Stomach smooth muscle (tissue), 2 donors: ENCODE measurements at regions not wholly inside any gene's neighbourhood (a gene's known extent, or its start where the extent isn't known, plus 50 kb on each side); places are given as distances from the start of the nearest gene placed in this dataset.
"Not testable (repeated sequence)": the region's sequence is repeated elsewhere in the genome, so short reads cannot be mapped to it uniquely, and the experiment has no call there.

Experiments used
- H3K27ac ChIP-seq: one replicate; pipeline ENCODE4 v1.7.0; 2013; ENCODE audit warnings: mild to moderate bottlenecking, low read length, inconsistent platforms
- H3K27me3 ChIP-seq, 2 donors: one replicate each; pipeline ENCODE4 v1.7.0; 2013; ENCODE audit warnings: low read length in 2 of 2; ENCODE audit not compliant: insufficient read depth in 2 of 2, control insufficient read depth in 1 of 2
- H3K36me3 ChIP-seq, 2 donors: one replicate each; pipeline ENCODE4 v1.7.0; 2013; ENCODE audit warnings: low read length in 2 of 2; ENCODE audit not compliant: control insufficient read depth in 2 of 2, insufficient read depth in 2 of 2
- H3K4me1 ChIP-seq: one replicate; pipeline ENCODE4 v1.7.0; 2013; ENCODE audit warnings: low read length; ENCODE audit not compliant: control insufficient read depth, insufficient read depth
- H3K4me3 ChIP-seq, 2 donors: one replicate each; pipeline ENCODE4 v1.7.0; 2013; ENCODE audit warnings: low read length in 2 of 2
- H3K9ac ChIP-seq, 2 donors: one replicate each; pipeline ENCODE4 v1.7.0; 2013; ENCODE audit warnings: low read length in 2 of 2, mild to moderate bottlenecking in 1 of 2
- H3K9me3 ChIP-seq, 2 donors: one replicate each; pipeline ENCODE4 v1.7.0; 2013; ENCODE audit warnings: low read length in 2 of 2; ENCODE audit not compliant: control insufficient read depth in 2 of 2
- donor health status: healthy.
- donor health status: Pancreatic carcinoma.

- no peak overlapping the region for H3K9ac ChIP-seq
- H3K27ac ChIP-seq: no peak overlapping the region
- H3K4me1 ChIP-seq: no peaks in the 10 kb centered on the region
- peaks cover 0 to 3% of the 10 kb centered on the region in 2 donors for H3K9me3 ChIP-seq
- no peaks in the 10 kb centered on the region for H3K27me3 ChIP-seq
- H3K36me3 ChIP-seq: no peaks in the 10 kb centered on the region
- no peak overlapping the region for H3K4me3 ChIP-seq
These were observed 108.5 kb upstream of the STMND1 start for GRCh38 chr6:16993396-16993795.

GRCh38 chr6:16991981-16992629 lies 109.7 kb upstream of the STMND1 start:
- no peaks in the 10 kb centered on the region for H3K27me3 ChIP-seq
- H3K4me3 ChIP-seq: no peak overlapping the region
- peaks cover 0 to 4% of the 10 kb centered on the region in 2 donors for H3K9me3 ChIP-seq
- no peaks in the 10 kb centered on the region for H3K4me1 ChIP-seq
- no peak overlapping the region for H3K27ac ChIP-seq
- no peak overlapping the region for H3K9ac ChIP-seq
- H3K36me3 ChIP-seq: no peaks in the 10 kb centered on the region

GRCh38 chr6:16989976-16990375 lies 111.9 kb upstream of the STMND1 start:
- H3K36me3 ChIP-seq, H3K9me3 ChIP-seq: not testable (repeated sequence)

GRCh38 chr6:16989382-16989781 lies 112.5 kb upstream of the STMND1 start:
- Histone ChIP-seq H3K9me3 (peaks cover 0 to 4% of the 10 kb centered on the region in 2 donors), H3K4me3 (no peak overlapping the region), H3K4me1 (peaks cover 8% of the 10 kb centered on the region), H3K27me3 (no peaks in the 10 kb centered on the region), H3K27ac (no peak overlapping the region), H3K36me3 (no peaks in the 10 kb centered on the region), H3K9ac (no peak overlapping the region)

More at GRCh38 chr6:16989976-16990375, 111.9 kb upstream of the STMND1 start:
- not testable (repeated sequence) for H3K27ac ChIP-seq, H3K9ac ChIP-seq, H3K27me3 ChIP-seq, H3K4me3 ChIP-seq, H3K4me1 ChIP-seq

- peaks cover 0 to 4% of the 10 kb centered on the region in 2 donors for H3K9me3 ChIP-seq
- peaks cover 8% of the 10 kb centered on the region for H3K4me1 ChIP-seq
- H3K4me3 ChIP-seq: no peak overlapping the region
- no peak overlapping the region for H3K27ac ChIP-seq
- no peaks in the 10 kb centered on the region for H3K36me3 ChIP-seq
- no peak overlapping the region for H3K9ac ChIP-seq
- H3K27me3 ChIP-seq: no peaks in the 10 kb centered on the region
These were observed 113.9 kb upstream of the STMND1 start for GRCh38 chr6:16987996-16988395.

GRCh38 chr6:16985513-16986284 lies 116.2 kb upstream of the STMND1 start:
- H3K9ac ChIP-seq: peak overlapping the region; percentile 22 to 26
- peak overlapping the region; percentile 20 for H3K27ac ChIP-seq
- H3K4me3 ChIP-seq: peak overlapping the region; percentile 33 to 66

GRCh38 chr6:16982807-16983206 lies 119.0 kb upstream of the STMND1 start:
- Histone ChIP-seq H3K9me3 (no peaks in the 10 kb centered on the region), H3K36me3 (no peaks in the 10 kb centered on the region), H3K27me3 (no peaks in the 10 kb centered on the region), H3K4me3 (no peak overlapping the region), H3K4me1 (peaks cover 8% of the 10 kb centered on the region), H3K27ac (no peak overlapping the region), H3K9ac (no peak overlapping the region)

More at GRCh38 chr6:16985513-16986284, 116.2 kb upstream of the STMND1 start:
- Histone ChIP-seq H3K4me1 (peaks cover 8% of the 10 kb centered on the region), H3K36me3 (no peaks in the 10 kb centered on the region), H3K9me3 (peaks cover 0 to 4% of the 10 kb centered on the region in 2 donors), H3K27me3 (no peaks in the 10 kb centered on the region)

- Histone ChIP-seq H3K9me3 (no peaks in the 10 kb centered on the region), H3K36me3 (no peaks in the 10 kb centered on the region), H3K4me3 (no peak overlapping the region), H3K27ac (no peak overlapping the region), H3K9ac (no peak overlapping the region), H3K27me3 (no peaks in the 10 kb centered on the region), H3K4me1 (no peaks in the 10 kb centered on the region)
These were observed 122.0 kb upstream of the STMND1 start for GRCh38 chr6:16979677-16980370.

GRCh38 chr6:16978686-16979085 lies 123.2 kb upstream of the STMND1 start:
- Histone ChIP-seq H3K4me1 (no peaks in the 10 kb centered on the region), H3K9me3 (no peaks in the 10 kb centered on the region), H3K27me3 (no peaks in the 10 kb centered on the region), H3K4me3 (no peak overlapping the region), H3K36me3 (no peaks in the 10 kb centered on the region), H3K27ac (no peak overlapping the region), H3K9ac (no peak overlapping the region)

GRCh38 chr6:16976385-16977183 lies 125.3 kb upstream of the STMND1 start:
- no peaks in the 10 kb centered on the region for H3K36me3 ChIP-seq
- no peaks in the 10 kb centered on the region for H3K9me3 ChIP-seq
- H3K4me3 ChIP-seq: no peak overlapping the region
- no peaks in the 10 kb centered on the region for H3K4me1 ChIP-seq
- no peak overlapping the region for H3K27ac ChIP-seq
- H3K9ac ChIP-seq: no peak overlapping the region
- H3K27me3 ChIP-seq: no peaks in the 10 kb centered on the region
